ENCODE measurements at regions not wholly inside any gene's neighbourhood (a gene's known extent, or its start where the extent isn't known, plus 50 kb on each side); places are given as distances from the start of the nearest gene placed in this dataset.

DNA sequence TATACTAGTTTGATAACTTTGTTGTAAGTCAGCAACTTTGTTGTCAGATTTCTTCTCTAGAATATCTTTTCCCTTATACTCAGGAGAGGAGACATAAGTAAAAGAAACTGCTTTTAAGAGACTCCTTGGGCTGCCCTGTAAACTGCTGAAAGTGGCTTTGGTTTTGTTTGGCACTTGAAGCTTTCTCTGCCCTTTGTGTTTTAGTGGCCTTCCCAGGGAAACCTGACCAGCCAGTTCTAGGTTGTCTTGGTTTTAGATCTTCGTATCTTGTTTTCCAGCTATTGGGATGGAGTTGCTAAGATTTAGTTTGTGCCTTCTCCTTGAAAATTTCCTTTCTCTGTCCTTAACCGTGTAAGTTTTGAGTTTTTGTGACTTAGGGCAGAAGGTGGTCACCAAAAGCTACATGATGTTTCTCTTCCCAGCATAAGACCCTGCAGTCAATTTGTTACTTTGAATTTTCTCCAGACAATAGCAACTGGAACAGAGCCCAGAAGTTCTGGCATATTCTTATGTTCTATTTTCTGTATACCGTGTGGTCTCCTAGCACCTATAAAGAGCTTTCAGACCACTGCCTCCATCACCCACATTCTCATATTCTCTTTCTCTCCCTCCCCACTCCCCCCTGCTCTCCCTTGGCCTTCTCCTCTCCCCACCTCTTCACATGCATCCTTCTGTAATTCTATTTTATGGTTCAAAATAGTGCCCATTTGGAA, 81.1 kb downstream of the BOLA3 start:
- no peak for DNase-seq

DNA sequence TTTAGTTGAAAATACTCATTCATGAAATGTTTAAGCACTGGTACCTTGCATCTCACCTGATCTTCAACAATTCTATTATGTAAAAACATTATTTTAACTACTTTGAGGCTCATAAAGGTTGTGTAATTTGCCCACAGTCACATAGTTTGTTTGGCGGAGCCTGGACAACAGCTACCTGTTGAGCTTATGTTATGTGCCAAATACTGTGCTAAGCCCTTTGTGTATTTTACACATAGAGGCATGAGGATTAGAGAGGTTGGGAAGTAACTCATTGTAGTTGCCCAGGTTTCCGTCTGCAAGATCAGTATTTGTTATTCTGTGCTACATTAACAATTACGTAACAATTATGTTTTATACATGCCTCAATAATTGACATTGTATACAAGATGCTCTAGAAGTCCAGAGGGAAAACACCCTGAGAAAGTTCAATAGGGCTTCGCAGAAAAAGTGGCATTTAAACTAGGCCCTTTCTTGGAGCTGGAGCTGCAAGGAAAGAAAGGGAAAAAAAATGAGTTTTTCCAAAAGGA, 80.4 kb downstream of the BOLA3 start:
- DNase-seq, result no peak

DNA sequence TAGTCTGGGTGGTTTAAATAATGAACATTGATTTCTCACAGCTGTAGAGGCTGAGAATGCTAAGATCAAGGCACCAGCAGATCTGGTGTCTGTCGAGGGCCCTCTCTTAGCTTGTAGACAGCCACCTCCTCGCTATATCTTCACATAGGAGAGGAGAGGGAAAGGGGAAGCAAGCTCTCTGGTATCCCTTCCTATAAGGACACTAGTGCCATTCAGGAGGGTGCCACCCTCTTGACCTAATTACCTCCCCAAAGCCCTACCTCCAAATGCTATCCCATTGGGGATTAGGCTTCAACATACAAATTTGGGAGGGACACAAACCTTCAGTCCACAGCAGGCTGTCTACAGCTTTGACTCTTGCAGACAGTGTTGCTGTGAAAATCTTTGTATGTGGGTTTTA, 76.7 kb downstream of the BOLA3 start:
- no peak for DNase-seq

DNA sequence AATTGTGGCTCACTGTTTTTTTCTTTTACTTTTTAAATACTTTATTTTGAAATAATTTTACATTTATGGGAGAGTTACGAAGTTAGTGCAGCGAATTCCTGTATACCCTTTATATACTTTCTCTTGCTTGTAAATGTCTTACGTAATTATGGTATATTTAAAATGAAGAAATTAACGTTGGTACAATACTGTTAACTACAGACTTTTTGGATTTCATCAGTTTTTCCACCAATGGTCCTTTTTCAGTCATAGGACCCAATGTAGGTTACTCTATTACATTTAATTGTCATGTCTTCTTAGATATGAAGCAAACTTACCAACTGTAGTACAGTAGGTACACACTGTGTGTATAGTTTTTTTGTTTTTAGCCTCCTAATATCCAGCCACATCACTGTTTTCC, 76.3 kb downstream of the BOLA3 start:
- no peak for DNase-seq

DNA sequence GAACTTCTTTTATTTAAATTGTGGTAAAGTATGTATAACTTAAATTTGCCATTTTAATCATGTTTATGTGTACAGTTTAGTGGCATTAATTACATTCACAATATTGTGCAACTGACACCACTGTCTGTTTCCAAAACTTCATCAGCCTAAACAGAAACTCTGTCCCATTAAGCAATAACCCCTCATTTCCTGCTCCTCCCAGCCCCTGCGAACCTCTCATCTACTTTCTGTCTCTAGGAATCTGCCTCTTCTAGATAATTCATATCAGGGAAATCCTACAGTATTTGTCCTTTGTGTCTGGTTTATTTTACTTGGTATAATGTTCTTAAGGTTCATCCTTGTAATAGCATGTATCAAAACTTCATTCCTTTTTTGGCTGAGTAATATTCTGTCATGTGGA, 75.1 kb downstream of the BOLA3 start:
- no peak for DNase-seq

DNA sequence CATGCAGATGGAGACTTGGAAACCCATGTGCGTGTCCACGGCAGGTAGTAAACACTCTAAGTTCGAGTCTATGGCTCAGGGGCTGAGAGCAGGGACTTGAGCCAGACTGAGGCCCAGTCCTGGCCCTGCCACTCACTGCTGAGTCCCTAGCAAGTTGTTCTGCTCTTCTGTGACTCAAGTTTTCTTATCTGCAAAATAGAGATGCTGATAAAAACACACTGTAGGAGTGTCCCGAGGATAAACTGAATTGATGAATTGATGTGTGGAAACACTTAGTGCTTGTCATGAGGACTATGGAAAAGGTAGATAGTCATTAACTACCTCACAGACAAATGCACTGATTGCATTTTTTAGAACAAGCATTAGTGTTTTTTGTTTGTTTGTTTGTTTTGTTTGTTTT, 73.2 kb downstream of the BOLA3 start:
- no peak for DNase-seq

DNA sequence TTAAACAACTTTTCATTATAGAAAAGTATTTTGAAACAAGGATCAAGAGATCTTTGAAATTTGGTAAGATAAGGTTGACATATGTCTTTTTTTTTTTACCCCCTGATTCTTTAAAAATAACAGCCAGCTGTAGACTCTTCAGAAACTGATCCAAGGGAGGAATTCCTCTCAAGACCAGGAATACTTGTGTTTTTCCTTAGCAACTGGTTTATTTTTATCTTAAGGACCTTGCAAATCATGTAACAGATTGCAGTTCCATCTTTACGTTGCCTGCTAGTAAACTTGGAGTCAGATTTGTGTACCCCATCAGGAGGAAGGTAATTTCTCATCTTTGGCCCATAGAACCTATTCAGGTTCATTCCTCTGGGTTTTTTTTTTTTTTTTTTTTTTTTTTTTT, 71.6 kb downstream of the BOLA3 start:
- no peak for DNase-seq

DNA sequence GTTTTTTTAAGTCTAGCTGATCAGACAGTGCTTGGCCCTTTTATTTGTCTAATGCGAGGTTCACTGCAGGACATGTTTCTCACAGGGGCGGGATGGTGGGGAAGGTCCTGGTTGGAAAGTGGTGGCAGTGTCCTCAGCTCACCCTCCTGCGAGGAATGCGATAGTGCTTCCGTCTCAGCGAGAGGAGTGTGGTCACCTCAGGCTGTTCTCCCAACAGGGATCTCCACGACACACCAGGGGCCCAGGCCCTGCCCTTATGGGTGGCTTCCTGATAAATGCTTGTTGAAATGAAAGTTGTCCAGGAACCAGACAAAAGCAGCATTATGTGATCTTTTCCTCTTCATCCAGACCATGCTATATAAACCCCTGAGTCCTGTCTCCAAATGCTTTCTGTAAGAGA, 70.1 kb downstream of the BOLA3 start:
- DNase-seq, result no peak

DNA sequence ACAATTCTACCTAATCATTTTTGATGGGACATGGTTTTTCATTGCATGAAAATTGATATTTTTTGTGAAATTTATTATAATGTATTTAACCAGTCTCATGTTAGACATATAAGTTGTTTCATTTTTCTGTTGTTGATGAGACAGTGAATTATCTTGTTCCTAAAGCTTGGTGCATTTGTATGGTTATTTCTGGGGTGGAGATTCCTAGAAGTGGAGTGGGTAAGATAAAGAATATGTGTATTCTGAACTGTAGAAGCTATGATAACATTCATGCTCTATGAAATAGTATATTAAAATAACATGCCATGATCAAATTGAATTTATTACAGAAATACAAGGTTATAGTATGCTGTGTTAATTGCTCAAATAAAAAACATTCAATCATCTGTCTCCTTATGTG, 69.2 kb downstream of the BOLA3 start:
- no peak for DNase-seq

DNA sequence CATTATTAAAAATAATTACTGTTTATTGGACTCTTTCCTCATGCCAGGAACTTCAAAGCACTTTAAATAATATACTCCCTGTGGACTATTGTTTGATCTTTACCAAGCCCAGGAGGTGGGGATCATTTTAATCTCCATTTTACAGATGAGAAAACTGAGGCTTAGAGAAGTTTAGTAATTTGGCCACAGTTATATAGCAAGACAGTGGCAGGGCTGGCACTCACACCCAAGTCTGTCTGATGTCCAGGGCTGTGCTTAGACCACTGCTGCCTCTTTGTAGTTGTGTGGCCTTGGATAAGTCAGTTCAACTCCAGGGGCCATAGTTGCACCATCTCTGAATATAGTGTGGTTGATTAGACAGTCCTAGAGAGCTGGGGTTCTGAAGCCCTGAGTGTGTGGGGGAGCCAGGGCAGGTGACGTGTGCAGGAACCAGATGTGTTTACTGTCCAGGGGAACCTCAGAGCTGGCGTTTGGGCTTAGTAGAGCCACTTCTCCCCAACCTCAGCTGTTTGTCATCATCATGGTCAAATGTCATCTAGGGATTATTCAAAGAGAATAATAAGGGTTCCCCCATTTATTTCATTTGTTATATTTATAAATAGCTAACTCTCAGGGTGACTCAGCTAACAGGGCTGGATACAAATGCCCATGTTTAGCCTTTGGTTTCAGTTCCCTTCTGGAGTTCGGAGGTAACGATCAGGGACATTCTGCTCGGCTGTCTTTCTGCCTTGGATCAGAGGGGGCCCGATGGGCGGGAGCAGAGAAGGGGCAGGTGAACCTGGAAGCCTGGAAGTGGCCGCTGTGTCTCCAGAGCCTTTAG, 68.0 kb downstream of the BOLA3 start:
- no peak for DNase-seq

DNA sequence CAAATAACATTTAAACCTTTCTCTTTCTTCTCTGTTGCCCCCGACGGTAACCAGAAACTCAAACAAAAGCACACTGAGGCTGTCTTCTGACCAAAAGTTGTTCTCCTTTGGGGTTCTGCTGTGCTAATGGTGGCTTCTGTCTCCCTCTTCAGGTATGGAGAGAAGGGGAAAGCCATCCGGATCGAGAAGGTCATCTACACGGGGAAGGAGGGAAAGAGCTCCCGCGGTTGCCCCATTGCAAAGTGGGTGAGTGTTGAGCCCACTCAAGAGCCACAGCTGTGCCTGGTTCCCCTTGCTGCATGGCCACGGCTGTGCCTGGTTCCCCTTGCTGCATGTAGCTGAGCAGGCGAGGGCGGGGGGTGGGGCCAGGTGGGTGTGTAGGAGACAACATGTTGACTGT, 67.4 kb downstream of the BOLA3 start:
- peak in 1 of 3 experiments; percentile 11 for DNase-seq

DNA sequence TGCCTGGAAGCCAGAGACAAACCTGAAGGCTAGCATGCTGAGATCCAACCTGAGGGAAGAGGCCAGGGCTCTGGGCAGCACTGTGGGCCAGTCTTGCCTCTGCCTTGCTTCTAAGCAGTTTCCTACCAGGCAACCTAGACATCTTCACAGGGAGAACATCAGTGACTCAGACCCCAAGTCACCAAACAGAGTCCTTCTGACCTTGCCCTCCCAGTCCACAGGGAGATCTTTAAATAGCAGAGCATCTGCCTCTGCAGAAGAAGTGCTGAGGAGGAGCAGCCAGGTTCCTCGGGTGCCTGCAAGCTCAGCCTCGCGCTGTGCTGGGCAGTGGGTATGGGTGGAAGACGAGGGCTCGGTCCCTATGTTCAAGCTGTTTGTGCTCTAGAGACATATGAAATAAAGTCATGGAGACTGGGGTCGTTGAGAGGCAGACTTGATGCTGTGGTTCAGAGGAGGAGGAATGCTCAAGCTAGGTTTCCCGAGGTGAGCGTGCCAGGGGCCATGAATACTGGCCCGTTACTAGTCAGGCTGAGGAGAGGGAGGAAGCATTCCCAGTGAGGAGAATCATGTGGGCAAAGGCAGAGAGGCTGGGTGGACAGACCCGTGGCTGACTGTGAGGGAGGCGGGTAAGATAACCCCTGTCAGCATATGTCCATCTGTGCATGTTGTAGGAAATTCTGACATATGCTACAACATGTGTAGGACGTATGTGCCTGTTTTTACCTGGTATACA, 66.5 kb downstream of the BOLA3 start:
- DNase-seq, result no peak

DNA sequence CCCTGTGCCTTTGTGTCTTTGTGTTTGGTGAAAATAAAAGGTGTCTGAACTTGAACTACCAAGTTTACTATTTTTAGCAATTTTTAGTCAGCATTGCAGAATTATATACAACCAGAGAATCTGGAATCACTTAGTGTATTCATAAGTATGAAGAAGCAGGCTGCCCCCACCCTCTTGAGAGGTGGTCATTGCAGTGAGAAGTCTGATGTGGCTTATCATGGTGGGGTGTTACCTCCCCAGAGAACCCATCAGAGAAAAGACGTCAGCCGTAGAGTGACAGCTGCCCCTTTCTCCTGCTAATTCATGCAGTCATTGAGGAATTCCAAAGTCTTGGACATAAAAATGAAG, 66.0 kb downstream of the BOLA3 start:
- DNase-seq, result no peak

DNA sequence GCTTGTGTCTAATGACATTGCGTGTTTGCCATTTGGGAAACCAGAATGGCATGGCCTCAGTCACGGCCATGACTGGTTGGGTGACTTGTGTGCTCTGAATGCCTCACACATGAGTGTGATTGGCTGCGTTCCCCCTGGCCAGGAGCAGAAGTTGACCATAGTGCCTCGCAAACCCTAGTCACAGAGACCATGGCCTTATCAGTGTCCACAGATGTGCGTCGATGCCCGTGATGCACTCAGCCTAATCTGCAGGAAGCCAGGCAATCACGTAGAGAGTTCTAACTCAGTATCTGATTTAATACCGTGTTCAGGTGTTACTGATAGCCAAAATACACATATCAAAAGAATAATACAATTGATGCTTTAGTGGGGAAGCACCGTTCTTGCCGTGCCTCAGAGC, 64.0 kb downstream of the BOLA3 start:
- no peak for DNase-seq
